Stimulated activated naive CD4-positive, alpha-beta T cell (primary cell): ENCODE measurements at regions not wholly inside any gene's neighbourhood (a gene's known extent, or its start where the extent isn't known, plus 50 kb on each side); places are given as distances from the start of the nearest gene placed in this dataset.
"Not testable (repeated sequence)": the region's sequence is repeated elsewhere in the genome, so short reads cannot be mapped to it uniquely, and the experiment has no call there.

Experiments
- DNase-seq, 6 experiments: peaks; one replicate each; lab custom pipeline; 2025; lab: John Stamatoyannopoulos, UW

DNA sequence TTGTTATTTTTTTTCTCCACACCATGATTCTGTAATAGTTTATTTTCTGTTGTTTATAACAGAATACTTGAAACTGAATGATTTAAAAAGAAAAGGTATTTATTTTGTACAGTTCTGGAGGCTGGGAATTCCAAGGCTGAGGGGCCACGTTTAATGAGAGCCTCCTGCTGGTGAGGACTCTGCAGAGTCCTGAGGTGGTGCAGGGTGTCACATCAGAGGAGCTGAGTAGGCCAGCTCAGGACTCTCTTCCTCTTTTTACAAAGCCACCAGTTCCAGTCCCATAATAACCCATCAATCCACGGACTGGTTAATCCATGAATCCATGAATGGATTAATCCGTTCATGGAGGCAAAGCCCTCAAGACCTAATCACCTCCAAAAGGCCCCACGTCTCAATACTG, 71.6 kb downstream of the TFAP2A start:
- DNase-seq, result no peak

DNA sequence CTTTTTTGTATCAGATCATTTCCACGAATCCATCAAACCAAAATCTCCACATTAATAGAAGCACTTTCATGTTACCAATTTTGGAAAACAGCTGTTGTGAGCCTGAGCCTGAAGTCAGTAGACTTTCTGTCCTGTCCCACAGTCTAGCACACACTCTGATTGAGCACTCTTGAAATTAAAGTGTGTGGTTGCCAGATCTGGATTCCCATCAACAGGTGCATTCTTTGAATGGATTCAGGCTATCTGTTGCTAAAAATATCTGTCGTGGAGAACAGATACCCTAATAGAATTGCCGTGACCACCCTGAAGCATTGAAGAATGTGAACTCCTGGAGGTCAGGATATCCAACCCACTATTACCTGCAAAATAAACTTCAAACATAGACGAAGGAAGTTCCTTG, 73.3 kb downstream of the TFAP2A start:
- no peak for DNase-seq

DNA sequence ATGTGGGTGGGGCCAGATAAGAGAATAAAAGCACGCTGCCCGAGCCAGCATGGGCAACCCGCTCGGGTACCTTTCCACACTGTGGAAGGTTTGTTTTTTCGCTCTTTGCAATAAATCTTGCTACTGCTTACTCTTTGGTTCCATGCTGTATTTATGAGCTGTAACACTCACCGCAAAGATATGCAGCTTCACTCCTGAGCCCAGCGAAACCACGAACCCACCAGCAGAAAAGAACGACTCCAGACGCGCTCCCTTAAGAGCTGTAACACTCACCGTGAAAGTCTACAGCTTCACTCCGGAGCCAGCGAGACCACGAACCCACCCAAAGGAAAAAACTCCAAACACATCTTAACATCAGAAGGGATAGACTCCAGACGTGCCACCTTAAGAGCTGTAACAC, 76.7 kb downstream of the TFAP2A start:
- DNase-seq, result no peak

DNA sequence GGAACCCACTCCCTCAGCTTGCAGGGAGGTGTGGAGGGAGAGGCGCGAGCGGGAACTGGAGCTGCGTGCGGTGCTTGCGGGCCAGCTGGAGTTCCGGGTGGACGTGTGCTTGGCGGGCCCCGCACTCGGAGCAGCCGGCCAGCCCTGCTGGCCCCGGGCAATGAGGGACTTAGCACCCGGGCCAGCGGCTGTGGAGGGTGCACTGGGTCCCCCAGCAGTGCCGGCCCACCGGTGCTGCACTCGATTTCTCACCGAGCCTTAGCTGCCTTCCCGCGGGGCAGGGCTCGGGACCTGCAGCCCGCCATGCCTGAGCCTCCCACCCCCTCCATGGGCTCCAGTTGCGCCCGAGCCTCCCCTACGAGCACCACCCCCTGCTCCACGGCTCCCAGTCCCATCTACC, 77.5 kb downstream of the TFAP2A start:
- not testable (repeated sequence) for DNase-seq

DNA sequence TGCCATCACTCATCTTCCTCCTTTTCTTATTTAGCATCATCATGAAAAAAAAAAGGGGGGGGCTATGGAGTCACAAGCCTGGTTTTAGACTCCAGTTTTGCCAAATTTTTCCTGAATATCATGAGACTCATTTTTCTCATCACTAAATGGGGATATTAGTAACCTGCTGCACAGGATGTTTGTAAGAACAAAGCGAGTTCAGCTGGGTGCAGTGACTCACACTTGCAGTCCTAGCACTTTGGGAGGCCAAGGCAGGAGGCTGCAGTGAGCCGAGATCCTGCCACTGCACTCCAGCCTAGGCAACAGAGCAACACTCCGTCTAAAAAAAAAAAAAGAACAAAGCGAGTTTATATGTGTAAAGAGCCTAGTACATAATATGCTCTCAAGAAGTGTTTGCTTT, 82.8 kb downstream of the TFAP2A start:
- DNase-seq, result no peak

DNA sequence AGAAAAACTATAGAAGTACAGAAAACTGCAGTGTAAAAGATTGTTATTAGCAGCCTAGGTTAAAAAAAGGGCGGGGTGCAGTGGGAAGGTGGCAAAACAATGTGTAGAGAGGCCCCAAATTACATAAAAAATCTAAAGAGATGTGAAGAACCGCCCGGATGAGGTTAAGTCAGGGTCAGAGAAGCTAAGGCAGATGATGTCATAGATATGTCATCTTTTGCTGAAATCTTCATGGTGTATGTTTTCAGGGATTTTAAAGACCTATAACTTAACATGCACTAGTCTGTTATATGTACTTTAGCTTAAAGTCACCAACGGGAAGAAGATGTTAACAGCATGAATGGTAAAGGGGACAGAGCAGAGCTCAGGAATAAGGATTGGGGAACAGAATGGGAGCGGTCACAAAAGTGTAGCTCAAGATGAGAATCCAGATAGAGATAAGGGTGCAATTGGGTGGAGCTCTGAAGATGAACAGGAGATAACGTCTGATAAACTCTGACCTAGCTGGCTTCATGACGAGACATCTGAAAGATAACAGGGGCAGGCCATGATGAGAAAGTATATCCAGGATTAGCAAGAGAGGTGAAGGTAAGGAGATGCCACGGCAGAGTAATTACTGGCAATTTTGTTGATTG, 83.4 kb downstream of the TFAP2A start:
- DNase-seq, result no peak

DNA sequence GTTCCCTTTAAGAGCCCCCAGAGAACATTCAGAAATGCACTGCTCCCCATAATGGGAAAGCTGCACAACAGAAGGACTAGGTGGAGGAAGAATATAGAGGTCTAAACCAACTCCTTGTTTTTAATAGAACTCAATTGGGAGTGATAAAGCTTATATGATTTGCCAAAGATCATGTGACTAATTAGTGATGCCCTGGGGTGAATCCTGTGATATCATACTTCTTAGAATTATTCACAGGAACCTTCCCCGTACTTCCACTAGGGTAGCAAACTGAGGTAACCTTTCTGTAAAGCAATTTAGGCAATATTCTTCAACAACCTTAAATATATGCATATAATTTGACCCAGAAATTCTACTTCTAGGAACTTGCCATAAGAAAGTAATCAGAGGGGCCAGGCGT, 84.4 kb downstream of the TFAP2A start:
- no peak for DNase-seq

DNA sequence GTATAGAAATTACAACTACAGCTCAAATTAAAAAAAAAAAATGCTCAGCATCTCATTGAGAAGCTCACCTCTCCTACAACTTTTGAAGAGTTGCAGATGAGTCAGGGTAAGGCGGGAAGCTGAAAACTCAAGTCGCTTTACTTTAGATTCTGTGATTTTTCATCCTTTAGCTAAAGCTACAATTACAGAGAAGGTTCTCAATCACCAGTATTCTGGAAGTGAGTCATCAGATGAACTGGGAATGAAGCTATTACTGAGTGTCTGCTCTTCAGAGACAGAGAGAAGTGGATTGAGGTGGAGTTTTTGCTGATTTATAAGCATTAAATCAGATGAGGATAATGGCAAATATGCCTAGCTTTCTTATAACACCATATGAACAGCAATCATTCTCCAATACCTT, 91.9 kb downstream of the TFAP2A start:
- no peak for DNase-seq

DNA sequence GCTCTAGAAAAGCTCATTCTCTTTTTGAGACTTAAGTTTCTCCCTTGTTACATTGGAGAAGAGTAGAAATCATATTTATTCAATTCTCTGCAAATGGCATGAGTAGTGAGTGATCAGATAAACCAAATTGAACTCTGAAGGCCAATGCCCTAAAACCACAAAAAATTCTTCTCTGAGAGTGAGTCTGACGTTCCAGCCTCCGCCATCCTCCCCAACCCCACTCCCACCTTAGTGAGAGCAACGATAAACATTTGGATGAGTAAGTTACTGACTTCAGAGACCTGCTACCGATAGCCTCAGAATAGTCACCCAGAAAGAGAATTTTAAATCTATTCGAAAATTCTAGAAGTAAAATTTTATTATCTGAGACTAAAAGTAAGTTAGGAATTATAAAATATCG, 94.6 kb downstream of the TFAP2A start:
- no peak for DNase-seq

DNA sequence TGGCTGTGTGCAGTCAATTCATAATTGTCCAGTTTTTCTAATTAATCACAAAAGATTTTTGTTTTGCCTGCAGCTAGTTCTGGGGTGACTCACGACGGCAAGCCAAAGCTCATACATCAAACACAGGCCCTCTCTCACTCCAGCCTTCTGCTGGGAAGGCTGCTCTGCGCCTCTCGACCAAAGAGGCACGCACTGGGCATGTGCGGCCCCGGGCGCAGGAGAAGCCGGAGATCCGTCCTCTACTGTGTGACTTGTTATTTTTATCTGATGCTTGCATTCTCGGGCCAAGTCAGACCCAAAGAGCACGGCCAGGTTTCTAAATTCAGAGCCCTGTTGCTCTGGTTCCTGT, 98.5 kb downstream of the TFAP2A start:
- no peak for DNase-seq

DNA sequence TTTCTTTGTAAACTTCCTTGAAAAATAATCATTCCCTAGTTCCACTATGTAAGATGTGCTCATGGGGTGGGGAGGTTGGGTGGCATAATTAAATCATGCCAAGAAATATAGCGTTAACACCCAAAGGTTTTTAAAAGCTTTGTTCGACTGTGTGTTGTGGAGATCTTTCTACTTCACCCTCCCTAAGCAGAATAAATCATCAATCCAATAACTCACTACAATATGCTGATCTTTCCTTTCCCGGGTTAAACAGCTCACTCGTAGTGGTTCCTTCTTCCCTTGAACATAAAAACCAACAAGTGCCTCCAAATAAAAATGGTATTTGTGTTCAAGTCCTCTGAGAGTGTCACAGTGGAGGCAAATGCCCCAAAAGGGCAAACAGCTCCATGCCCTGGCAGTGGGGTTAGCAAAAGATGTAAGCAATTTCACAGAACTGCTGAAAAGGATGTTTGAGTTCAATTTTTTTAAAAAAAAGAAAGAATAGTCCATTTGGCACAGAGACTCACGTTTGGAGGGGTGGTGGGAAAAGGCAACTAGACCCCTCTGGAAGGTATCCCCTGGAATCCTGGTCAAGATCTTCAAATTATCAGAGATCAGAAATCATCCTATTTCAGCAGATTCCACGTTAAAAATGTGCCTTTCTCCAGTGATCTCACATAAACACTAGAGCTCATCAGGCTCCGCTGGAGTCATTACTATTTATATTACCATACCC, 99.1 kb downstream of the TFAP2A start:
- DNase-seq, result no peak

DNA sequence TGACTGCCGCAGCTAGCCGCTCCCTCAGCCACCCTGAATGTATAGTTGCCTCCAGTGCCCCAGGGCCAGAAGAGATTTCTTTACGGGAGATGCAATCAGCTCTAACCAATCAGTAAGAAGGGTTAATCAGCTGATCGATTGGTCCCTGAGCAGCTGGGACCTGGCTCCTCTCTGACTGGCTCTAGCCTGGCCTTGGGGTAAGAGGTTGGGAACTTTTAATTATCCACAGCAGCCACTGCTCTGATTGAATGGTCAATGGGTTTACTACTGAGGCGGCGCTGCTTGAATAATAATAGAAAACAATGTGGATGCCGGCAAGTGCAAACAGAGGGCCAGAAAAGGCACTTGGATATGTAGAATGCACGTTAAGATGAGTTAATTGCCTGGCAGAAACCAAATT, 99.8 kb downstream of the TFAP2A start:
- no peak for DNase-seq

DNA sequence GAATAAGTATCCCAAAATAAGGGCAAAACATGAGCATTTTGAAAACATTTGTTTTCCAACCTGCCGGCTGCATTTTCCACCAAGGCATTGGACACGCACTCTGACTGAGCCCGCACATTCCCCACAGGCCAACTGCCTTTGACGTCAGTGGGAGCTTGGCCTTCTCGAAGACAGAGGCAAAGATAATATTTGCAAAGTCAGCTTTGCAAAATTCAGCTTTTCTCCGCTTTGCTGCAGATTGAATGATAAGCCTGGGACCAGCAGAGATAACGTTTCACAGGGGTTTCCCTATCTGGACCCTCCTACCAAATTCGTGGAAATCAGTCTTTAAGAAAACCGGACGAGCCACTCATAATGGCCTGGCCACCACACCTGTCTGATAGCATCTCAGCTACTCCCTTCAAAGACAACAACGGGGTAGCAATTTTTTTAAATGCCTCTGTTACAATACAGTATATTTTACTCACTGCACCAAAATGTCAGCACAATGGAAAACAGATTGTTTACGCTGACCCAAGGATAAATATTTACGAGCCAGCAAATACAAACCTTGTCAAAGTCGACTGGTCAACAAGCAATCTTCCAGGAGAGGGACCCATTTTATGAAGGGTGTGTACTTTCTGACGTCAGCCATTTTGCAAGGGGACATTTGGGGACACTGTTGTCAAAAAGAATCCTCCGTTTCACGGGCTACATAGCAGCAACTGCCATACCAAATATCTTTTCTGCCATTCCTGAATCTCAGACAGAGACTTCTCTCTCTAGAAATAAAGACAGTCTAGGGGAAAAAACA, 100.5 kb downstream of the TFAP2A start:
- DNase-seq, result no peak

DNA sequence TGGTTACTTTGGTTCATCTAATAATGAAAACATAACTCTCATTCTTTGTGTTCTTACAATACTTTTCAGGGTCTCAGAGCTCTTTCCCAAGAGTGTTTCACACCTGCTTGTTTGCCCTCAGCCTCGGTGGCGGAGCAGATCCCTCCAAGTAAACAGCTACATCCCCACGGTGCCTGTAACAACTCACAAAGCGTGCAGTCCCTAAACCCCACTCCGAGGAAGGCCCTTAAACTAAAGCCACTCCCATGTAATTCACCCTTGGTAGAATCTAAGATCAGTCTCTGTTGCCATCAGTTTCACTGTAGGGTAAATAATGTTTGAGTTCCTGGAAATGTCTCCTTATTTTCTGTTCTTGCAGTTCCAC, 101.1 kb downstream of the TFAP2A start:
- no peak for DNase-seq

DNA sequence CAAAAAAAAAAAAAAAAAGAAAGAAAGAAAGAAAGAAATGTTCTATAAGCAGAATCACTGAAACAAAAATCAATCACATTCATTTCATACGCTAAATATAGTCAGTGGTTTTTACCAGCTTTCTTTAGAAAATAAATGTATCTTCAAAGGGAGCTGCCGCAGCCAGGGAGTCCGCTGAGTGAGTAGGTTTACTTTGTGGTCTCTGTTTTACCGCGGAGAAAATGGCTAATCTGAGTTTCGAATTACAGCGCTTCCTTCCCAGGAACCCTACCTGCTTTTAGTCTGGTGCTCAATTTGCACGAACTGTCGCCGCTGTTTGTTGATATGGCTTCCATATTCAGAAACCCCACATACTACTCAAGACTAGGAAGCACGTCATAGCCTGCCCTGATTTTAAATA, 102.4 kb downstream of the TFAP2A start:
- DNase-seq, result no peak

DNA sequence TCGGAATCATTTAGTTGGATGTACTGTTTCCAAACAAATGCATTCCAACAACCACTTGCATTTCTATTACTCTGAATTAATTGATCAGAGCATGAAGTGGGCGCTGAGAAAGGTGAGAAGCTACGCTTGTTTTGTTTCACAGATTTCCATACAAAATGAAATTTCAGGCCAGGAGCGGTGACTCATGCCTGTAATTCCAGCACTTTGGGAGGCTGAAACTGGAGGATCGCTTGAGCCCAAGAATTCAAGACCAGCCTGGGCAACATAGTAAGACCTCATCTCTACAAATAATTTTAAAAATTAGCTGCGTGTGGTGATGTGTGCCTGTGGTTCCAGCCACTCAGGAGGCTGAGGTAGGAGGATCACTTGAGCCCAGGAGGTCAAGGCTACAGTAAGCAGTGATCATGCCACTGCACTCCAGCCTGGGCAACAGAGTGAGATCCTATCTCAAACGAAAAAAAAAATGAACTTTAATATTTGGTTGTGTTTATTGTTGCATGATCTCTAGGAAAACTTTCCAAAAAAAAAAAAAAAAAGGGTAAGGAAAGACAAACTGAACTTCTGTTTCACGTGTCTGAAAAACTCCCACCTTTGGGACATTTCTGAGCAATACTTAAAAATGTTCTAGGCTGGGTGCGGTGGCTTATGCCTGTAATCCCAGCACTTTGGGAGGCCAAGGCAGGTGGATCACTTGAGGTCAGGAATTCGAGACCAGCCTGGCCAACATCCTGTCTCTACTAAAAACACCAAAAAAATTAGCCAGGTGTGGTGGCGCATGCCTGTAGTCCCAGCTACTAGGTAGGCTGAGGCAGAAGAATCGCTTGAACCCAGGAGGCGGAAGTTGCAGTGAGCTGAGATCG, 103.1 kb downstream of the TFAP2A start:
- DNase-seq, result not testable (repeated sequence)

DNA sequence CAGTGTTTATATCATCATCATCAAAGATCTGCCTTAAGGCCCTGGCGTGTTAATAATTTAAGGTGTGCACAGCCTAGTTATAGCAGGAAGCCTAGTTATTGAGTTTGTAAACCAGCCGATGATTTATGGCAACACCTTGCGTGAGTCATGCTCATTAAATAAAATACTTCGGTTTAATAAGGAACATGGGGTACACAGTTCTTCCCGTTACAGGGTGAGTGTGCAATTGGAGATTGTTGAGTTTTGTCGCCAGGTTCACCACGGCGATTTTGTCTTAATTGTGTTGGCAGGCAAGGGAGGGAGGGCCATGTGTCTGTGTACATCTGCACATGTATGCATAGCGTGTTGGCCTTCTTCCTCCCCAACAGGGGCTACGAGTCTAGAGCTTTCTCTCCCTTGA, 104.0 kb downstream of the TFAP2A start:
- no peak for DNase-seq

DNA sequence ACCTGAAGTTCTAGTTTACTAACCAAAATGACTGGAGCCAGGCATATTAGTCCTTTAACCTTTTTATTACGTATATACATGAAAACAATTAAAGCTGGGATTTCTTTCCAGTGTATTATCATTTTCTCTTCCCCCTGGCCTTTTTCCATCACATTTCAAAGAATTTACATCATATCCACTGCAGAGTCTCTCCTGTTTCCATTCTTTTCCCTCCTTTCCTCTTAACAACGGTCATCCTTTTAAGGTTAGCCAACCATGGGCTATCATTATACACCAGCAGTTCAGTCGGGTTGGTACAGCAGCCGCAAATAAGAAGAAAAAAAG, 104.6 kb downstream of the TFAP2A start:
- no peak for DNase-seq

DNA sequence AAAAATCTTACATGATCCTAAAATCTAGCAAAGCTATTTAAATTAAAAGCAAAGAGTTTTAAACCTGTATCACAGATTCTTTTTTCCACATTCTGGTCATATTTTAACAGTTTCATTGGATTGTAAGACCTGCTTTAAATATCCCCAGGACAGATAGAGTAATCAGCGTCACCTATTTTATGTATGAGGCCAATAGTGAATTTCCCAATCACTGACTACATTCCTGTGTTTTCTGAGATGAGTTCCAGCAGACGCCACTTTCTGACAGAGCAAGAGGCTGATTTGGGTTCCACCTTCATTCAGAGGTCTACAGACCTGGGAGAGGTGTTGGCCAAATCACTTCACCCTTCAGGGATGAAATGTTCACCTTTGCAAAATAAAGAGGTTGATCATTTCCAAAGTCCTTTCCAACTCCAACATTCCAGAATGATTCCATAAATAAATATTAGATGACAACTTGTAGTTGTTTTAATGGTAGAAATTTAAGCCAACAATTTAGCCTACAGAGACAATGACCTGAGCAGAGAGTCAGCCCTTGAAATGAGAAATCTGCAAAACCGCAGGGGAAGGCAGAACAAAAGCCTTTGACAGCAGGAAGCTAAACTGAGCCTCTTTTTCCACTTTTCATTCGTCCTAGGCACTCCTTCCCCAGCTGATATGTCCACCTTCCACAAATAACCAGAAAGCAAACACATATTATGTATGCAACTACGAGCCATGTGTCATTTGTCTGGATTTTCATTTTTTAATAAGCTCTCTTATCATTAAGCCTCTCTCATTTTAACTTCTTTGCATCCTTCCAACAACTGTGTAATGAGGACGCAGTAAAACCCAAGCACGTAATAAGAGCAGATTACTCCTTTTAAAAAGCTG, 105.2 kb downstream of the TFAP2A start:
- DNase-seq, result no peak

DNA sequence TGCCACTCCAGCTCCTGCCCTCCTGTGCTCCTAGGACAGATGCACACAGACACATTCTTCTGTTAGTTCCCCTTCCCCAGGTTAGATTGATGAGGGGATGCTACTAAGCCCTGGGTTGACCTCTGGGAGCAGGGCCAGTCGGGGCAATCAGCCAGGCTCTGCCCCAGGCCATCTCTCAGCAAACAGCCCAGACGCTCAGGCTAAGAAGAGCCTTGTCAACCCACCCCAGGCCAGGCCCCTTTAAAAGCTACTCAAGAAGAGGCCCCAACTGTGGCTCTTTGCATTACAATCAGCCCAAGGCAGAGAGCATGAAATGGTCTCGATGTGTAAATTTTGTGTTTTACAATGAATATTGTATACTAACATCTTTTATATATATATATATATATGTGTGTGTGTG, 107.4 kb downstream of the TFAP2A start:
- no peak for DNase-seq

DNA sequence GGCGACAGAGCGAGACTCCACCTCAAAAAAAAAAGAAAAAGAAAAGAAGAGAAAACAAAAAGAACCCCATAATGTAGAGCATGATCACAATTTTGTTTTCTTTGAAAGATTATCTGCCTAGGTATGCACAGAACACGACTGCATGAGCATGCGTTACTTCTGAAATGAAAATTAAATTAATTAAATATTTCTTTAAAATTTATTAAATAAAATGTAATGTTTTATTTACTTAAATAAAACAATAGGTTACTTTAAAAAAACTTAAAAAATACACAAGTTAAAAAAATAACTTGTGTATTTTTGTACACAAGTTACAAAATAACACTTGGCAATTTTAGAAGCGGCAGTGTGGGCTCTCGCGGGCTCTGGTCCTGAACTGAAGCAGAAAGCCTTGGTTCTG, 107.8 kb downstream of the TFAP2A start:
- DNase-seq, result no peak
